Hepatocyte (in vitro differentiated cells): ENCODE measurements at regions not wholly inside any gene's neighbourhood (a gene's known extent, or its start where the extent isn't known, plus 50 kb on each side); places are given as distances from the start of the nearest gene placed in this dataset.

Source experiments
- CTCF ChIP-seq: fragments of 200-600 bp; sonication (generic); IDR thresholded peaks from 2 replicates; pipeline ENCODE4 v1.5.1; 2016; ENCODE audit warnings: antibody characterized with exemption, mild to moderate bottlenecking; ENCODE audit not compliant: poor library complexity
- EZH2 ChIP-seq: fragments of 200-600 bp; sonication (generic); IDR thresholded peaks from 2 replicates; pipeline ENCODE4 v1.6.1; 2016; ENCODE audit warnings: antibody characterized with exemption, mild to moderate bottlenecking, borderline replicate concordance
- EZH2phosphoT487 ChIP-seq: fragments of 200-600 bp; sonication (generic); IDR thresholded peaks from one replicate; pipeline ENCODE4 v1.6.1; 2018; ENCODE audit warnings: antibody characterized with exemption, mild to moderate bottlenecking, low read depth, moderate library complexity; ENCODE audit not compliant: unreplicated experiment, severe bottlenecking

GRCh38 chr4:19092797-19093196 is 1071.2 kb upstream of the LCORL start:
- TF ChIP-seq CTCF (no peak), EZH2phosphoT487 (no peak), EZH2 (no peak)
